Spleen (tissue), 11 donors: ENCODE measurements at regions not wholly inside any gene's neighbourhood (a gene's known extent, or its start where the extent isn't known, plus 50 kb on each side); places are given as distances from the start of the nearest gene placed in this dataset.

ENCODE experiments used
- DNase-seq: peaks from one replicate; pipeline ENCODE4 v3.0.0-alpha.2; 2020
- H3K27ac ChIP-seq, 8 donors: fragments of 200-600 bp; sonication (generic) in 7 of 8; 1 replicate in 4 of 8; 2 replicates in 4 of 8; pipeline versions ENCODE4 v1.5.0 to v1.8.0; 2016 to 2021; ENCODE audit warnings: inconsistent platforms in 4 of 8, mild to moderate bottlenecking in 4 of 8, moderate library complexity in 1 of 8
- H3K27me3 ChIP-seq, 7 donors: fragments of 200-600 bp; sonication (generic) in 6 of 7; replicated peaks in 1 of 7; 1 replicate in 4 of 7; 2 replicates in 3 of 7; pipeline versions ENCODE4 v1.5.0 to v1.8.0; 2016 to 2021; ENCODE audit warnings: inconsistent platforms in 3 of 7, mild to moderate bottlenecking in 1 of 7
- H3K36me3 ChIP-seq, 6 donors: fragments of 200-600 bp; sonication (generic) in 5 of 6; 1 replicate in 4 of 6; 2 replicates in 2 of 6; pipeline versions ENCODE4 v1.5.0 to v1.8.0; 2016 to 2021; ENCODE audit warnings: inconsistent platforms in 2 of 6
- H3K4me1 ChIP-seq, 6 donors: fragments of 200-600 bp; sonication (generic) in 5 of 6; 1 replicate in 3 of 6; 2 replicates in 3 of 6; pipeline versions ENCODE4 v1.5.0 to v1.8.0; 2016 to 2021; ENCODE audit warnings: inconsistent platforms in 3 of 6
- H3K4me3 ChIP-seq, 8 donors: fragments of 200-600 bp; sonication (generic) in 7 of 8; 1 replicate in 4 of 8; 2 replicates in 4 of 8; pipeline versions ENCODE4 v1.5.0 to v1.8.0; 2016 to 2021; ENCODE audit warnings: inconsistent platforms in 4 of 8, mild to moderate bottlenecking in 4 of 8, moderate library complexity in 2 of 8
- H3K9me3 ChIP-seq, 8 donors: fragments of 200-600 bp; sonication (generic) in 7 of 8; 1 replicate in 4 of 8; 2 replicates in 4 of 8; pipeline versions ENCODE4 v1.5.0 to v1.8.0; 2016 to 2021; ENCODE audit warnings: inconsistent platforms in 4 of 8
- CTCF ChIP-seq, 11 experiments: fragments of 200-600 bp in 7 of 11; fragments of 450-650 bp in 4 of 11; sonication (generic) in 4 of 11; IDR thresholded peaks in 8 of 11; conservative IDR thresholded peaks in 3 of 11; 1 replicate in 7 of 11; 2 replicates in 4 of 11; pipeline versions ENCODE4 v1.4.0 to v1.8.0; 2016 to 2021; ENCODE audit warnings: antibody characterized with exemption in 11 of 11, inconsistent platforms in 4 of 11, mild to moderate bottlenecking in 1 of 11
- POLR2A ChIP-seq, 3 donors: fragments of 450-650 bp; IDR thresholded peaks; one replicate each; pipeline ENCODE4 v1.5.1; 2017; ENCODE audit warnings: antibody characterized with exemption in 3 of 3, mild to moderate bottlenecking in 1 of 3
- POLR2AphosphoS5 ChIP-seq, 3 donors: sonication (generic); formaldehyde crosslinking; IDR thresholded peaks; one replicate each; pipeline ENCODE4 v1.5.1; 2017; ENCODE audit warnings: antibody characterized with exemption in 3 of 3
- WGBS, 5 donors: extraction: QIAGEN DNeasy Blood & Tissue Kit in 3 of 5; methylation state at CpG; one replicate each; pipeline versions ENCODE4 v1.1.5 to v1.1.7; 2013 to 2018; 5-methylcytosine and 5-hydroxymethylcytosine counted together
- intact Hi-C: fragments of 100-400 bp; cut with DNase I; formaldehyde crosslinking; loops from one replicate; pipeline ENCODE4 v1.15.0; 2023; ENCODE audit warnings: low total_unique reads
- donor health status: healthy with polysubstance abuse.
- donor health status: DM: no; HTN: no; CAD: no; lungs with moderate emphysema.
- donor health status: DM: no; HTN: no; CAD: no.
- donor health status: Bipolar disorder and iron deficiency.
- donor health status: healthy.
- donor health status: DM: no; HTN: no; CAD: no.
- donor health status: DM: yes; HTN: yes; CAD: no.

- intact Hi-C loops, result no loop called here
- Histone ChIP-seq H3K36me3 (no peaks in the 10 kb centered on the region), H3K4me1 (no peaks in the 10 kb centered on the region), H3K27ac (no peak overlapping the region), H3K4me3 (no peak overlapping the region), H3K9me3 (no peaks in the 10 kb centered on the region), H3K27me3 (no peaks in the 10 kb centered on the region)
- 78 to 96% (median 81%) methylated on average over 1 of the region's 1 CpG for WGBS, 5 donors
- TF ChIP-seq POLR2AphosphoS5 (IDR thresholded peaks at IDR 0.05), result no peak
- TF ChIP-seq POLR2A (IDR thresholded peaks at IDR 0.05), result no peak
- TF ChIP-seq CTCF (IDR thresholded peaks at IDR 0.05 in 8 of 11, conservative IDR thresholded peaks at IDR 0.05 in 3 of 11), result no peak
- DNase-seq, result no peak
These were observed 480.4 kb downstream of the NR4A2 start for GRCh38 chr2:155852156-155852555.

- H3K27ac ChIP-seq, result no peak overlapping the region
- no peaks in the 10 kb centered on the region for H3K36me3 ChIP-seq
- no peaks in the 10 kb centered on the region for H3K4me1 ChIP-seq
- no peaks in the 10 kb centered on the region for H3K9me3 ChIP-seq
- H3K4me3 ChIP-seq, result no peak overlapping the region
- TF ChIP-seq POLR2AphosphoS5 (IDR thresholded peaks at IDR 0.05), result no peak
- no peaks in the 10 kb centered on the region for H3K27me3 ChIP-seq
- intact Hi-C loops, result no loop called here
- no peak for DNase-seq
These were observed 486.3 kb downstream of the NR4A2 start for GRCh38 chr2:155846259-155846658.

- H3K4me3 ChIP-seq, result no peak overlapping the region
- WGBS, 5 donors, result 83 to 92% (median 87%) methylated on average over 2 of the region's 2 CpGs
- TF ChIP-seq CTCF (IDR thresholded peaks at IDR 0.05 in 8 of 11, conservative IDR thresholded peaks at IDR 0.05 in 3 of 11) (no peak), POLR2A (IDR thresholded peaks at IDR 0.05) (no peak), POLR2AphosphoS5 (IDR thresholded peaks at IDR 0.05) (no peak)
- no peaks in the 10 kb centered on the region for H3K27me3 ChIP-seq
- no peaks in the 10 kb centered on the region for H3K9me3 ChIP-seq
- no peaks in the 10 kb centered on the region for H3K4me1 ChIP-seq
- intact Hi-C loops, result no loop called here
- no peaks in the 10 kb centered on the region for H3K36me3 ChIP-seq
- no peak for DNase-seq
- no peak overlapping the region for H3K27ac ChIP-seq
These were observed 488.1 kb downstream of the NR4A2 start for GRCh38 chr2:155844461-155844860.

- no peaks in the 10 kb centered on the region for H3K9me3 ChIP-seq
- no peak overlapping the region for H3K27ac ChIP-seq
- 58 to 75% (median 67%) methylated on average over 6 of the region's 6 CpGs for WGBS, 5 donors
- no peak for TF ChIP-seq POLR2A (IDR thresholded peaks at IDR 0.05)
- TF ChIP-seq CTCF (IDR thresholded peaks at IDR 0.05 in 8 of 11, conservative IDR thresholded peaks at IDR 0.05 in 3 of 11), result no peak
- no peak for TF ChIP-seq POLR2AphosphoS5 (IDR thresholded peaks at IDR 0.05)
- no peak for DNase-seq
- H3K4me1 ChIP-seq, result no peaks in the 10 kb centered on the region
- H3K27me3 ChIP-seq, result no peaks in the 10 kb centered on the region
- no peak overlapping the region for H3K4me3 ChIP-seq
- intact Hi-C loops, result no loop called here
- no peaks in the 10 kb centered on the region for H3K36me3 ChIP-seq
These were observed 490.4 kb downstream of the NR4A2 start for GRCh38 chr2:155842103-155842502.

GRCh38 chr2:155841442-155841841 is 491.1 kb downstream of the NR4A2 start:
- H3K4me3 ChIP-seq, result no peak overlapping the region
- WGBS, 5 donors, result 15 to 43% (median 29%) methylated on average over 3 of the region's 3 CpGs
- H3K36me3 ChIP-seq, result no peaks in the 10 kb centered on the region
- DNase-seq, result no peak
- no peaks in the 10 kb centered on the region for H3K4me1 ChIP-seq
- H3K9me3 ChIP-seq, result no peaks in the 10 kb centered on the region
- no peak overlapping the region for H3K27ac ChIP-seq
- H3K27me3 ChIP-seq, result no peaks in the 10 kb centered on the region
- TF ChIP-seq CTCF (IDR thresholded peaks at IDR 0.05 in 8 of 11, conservative IDR thresholded peaks at IDR 0.05 in 3 of 11) (no peak), POLR2A (IDR thresholded peaks at IDR 0.05) (no peak), POLR2AphosphoS5 (IDR thresholded peaks at IDR 0.05) (no peak)
- intact Hi-C loops, result no loop called here
